Gastrocnemius medialis (tissue), 4 donors: ENCODE measurements at regions not wholly inside any gene's neighbourhood (a gene's known extent, or its start where the extent isn't known, plus 50 kb on each side); places are given as distances from the start of the nearest gene placed in this dataset.

Experiments
- ATAC-seq, 2 donors: fragments of 150-250 bp; one replicate each; pipeline ENCODE4 v1.9.1; 2016
- DNase-seq, 2 donors: peaks; one replicate each; pipeline ENCODE4 v3.0.0-alpha.2; 2019
- H3K27ac ChIP-seq, 4 donors: fragments of 200-600 bp; sonication (generic); 1 replicate in 1 of 4; 2 replicates in 3 of 4; pipeline ENCODE4 v1.5.1; 2016 to 2018; ENCODE audit warnings: mild to moderate bottlenecking in 2 of 4, moderate library complexity in 1 of 4
- H3K27me3 ChIP-seq, 3 donors: fragments of 200-600 bp; sonication (generic) in 2 of 3; 1 replicate in 1 of 3; 2 replicates in 2 of 3; pipeline versions ENCODE4 v1.5.1 to v1.6.0; 2016 to 2019; ENCODE audit warnings: mild to moderate bottlenecking in 1 of 3, moderate library complexity in 1 of 3
- H3K36me3 ChIP-seq, 2 donors: fragments of 200-600 bp; sonication (generic) in 1 of 2; one replicate each; pipeline ENCODE4 v1.5.1; 2017 to 2018
- H3K4me1 ChIP-seq, 2 donors: fragments of 200-600 bp; sonication (generic) in 1 of 2; one replicate each; pipeline ENCODE4 v1.5.1; 2016 to 2017; ENCODE audit warnings: mild to moderate bottlenecking in 2 of 2
- H3K4me3 ChIP-seq, 4 donors: fragments of 200-600 bp; sonication (generic) in 3 of 4; 1 replicate in 1 of 4; 2 replicates in 3 of 4; pipeline ENCODE4 v1.5.1; 2016 to 2019; ENCODE audit warnings: mild to moderate bottlenecking in 2 of 4
- H3K9me3 ChIP-seq, 3 donors: fragments of 200-600 bp; sonication (generic) in 2 of 3; 1 replicate in 1 of 3; 2 replicates in 2 of 3; pipeline ENCODE4 v1.5.1; 2016 to 2019
- POLR2A ChIP-seq, 2 donors: fragments of 450-650 bp; IDR thresholded peaks; one replicate each; pipeline ENCODE4 v1.6.1; 2017; ENCODE audit warnings: antibody characterized with exemption in 2 of 2, mild to moderate bottlenecking in 2 of 2, moderate library complexity in 2 of 2
- in situ Hi-C, 4 donors: fragments of 200-750 bp; cut with MboI; loops; one replicate each; pipeline versions ENCODE4 v1.15.0 to v1.8.0; 2017; ENCODE audit warnings: low sequenced_read_pairs in 4 of 4
- intact Hi-C: fragments of 100-400 bp; cut with DNase I; formaldehyde crosslinking; loops from one replicate; pipeline ENCODE4 v1.15.1; 2023; ENCODE audit warnings: low total_unique reads
- TF ChIP-seq, protein P1 (sequence below), 5 experiments: fragments of 450-650 bp in 3 of 5; fragments of 200-600 bp in 2 of 5; sonication (generic) in 2 of 5; IDR thresholded peaks in 4 of 5; conservative IDR thresholded peaks in 1 of 5; 1 replicate in 4 of 5; 2 replicates in 1 of 5; pipeline ENCODE4 v1.5.1; 2016 to 2019; ENCODE audit warnings: antibody characterized with exemption in 5 of 5, mild to moderate bottlenecking in 3 of 5, moderate library complexity in 3 of 5

GRCh38 chr15:45831787-45832186 lies 197.0 kb downstream of the SQOR start:
- Histone ChIP-seq H3K4me3 (no peak overlapping the region), H3K4me1 (no peaks in the 10 kb centered on the region), H3K9me3 (no peaks in the 10 kb centered on the region), H3K27me3 (no peaks in the 10 kb centered on the region), H3K27ac (no peak overlapping the region), H3K36me3 (no peaks in the 10 kb centered on the region)
- DNase-seq, result no peak
- TF ChIP-seq POLR2A (IDR thresholded peaks at IDR 0.05), result no peak
- TF ChIP-seq, protein P1, sequence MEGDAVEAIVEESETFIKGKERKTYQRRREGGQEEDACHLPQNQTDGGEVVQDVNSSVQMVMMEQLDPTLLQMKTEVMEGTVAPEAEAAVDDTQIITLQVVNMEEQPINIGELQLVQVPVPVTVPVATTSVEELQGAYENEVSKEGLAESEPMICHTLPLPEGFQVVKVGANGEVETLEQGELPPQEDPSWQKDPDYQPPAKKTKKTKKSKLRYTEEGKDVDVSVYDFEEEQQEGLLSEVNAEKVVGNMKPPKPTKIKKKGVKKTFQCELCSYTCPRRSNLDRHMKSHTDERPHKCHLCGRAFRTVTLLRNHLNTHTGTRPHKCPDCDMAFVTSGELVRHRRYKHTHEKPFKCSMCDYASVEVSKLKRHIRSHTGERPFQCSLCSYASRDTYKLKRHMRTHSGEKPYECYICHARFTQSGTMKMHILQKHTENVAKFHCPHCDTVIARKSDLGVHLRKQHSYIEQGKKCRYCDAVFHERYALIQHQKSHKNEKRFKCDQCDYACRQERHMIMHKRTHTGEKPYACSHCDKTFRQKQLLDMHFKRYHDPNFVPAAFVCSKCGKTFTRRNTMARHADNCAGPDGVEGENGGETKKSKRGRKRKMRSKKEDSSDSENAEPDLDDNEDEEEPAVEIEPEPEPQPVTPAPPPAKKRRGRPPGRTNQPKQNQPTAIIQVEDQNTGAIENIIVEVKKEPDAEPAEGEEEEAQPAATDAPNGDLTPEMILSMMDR (IDR thresholded peaks at IDR 0.05 in 4 of 5, conservative IDR thresholded peaks at IDR 0.05 in 1 of 5), result no peak
- no peak for ATAC-seq
- intact Hi-C loops, result no loop called here
- in situ Hi-C loops, result no loop called here

GRCh38 chr15:45834622-45835021 lies 199.8 kb downstream of the SQOR start:
- in situ Hi-C loops (no loop called here), intact Hi-C loops (no loop called here)
- DNase-seq (no peak), ATAC-seq (no peak)
- no peak for TF ChIP-seq POLR2A (IDR thresholded peaks at IDR 0.05)
- Histone ChIP-seq H3K36me3 (no peaks in the 10 kb centered on the region), H3K4me3 (no peak overlapping the region), H3K27me3 (no peaks in the 10 kb centered on the region), H3K9me3 (no peaks in the 10 kb centered on the region), H3K27ac (no peak overlapping the region), H3K4me1 (no peaks in the 10 kb centered on the region)

DNA sequence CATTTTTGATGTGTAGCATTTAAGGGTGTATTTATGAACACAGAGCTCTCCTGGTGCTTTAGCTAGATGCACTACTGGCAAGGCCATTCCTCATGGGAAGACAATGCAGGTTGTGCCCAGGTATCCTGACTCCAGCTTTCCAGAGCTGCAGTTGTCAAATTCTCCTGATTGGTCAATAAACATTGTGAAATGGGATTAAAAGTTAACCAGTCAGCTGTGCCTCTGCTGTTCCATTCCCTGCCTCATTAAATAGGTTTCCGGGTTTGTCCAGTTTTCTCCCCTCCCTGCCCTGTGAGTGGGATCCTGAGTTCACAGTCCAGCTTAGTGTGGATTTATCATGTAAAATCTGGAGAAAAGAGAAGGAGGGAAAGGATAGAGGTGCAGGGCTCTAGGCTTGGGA lies 207.3 kb downstream of the SQOR start:
- Histone ChIP-seq H3K4me3 (no peak overlapping the region), H3K27ac (no peak overlapping the region), H3K4me1 (no peaks in the 10 kb centered on the region), H3K27me3 (peaks cover 0 to 2% (median 0%) of the 10 kb centered on the region in 3 donors), H3K36me3 (no peaks in the 10 kb centered on the region), H3K9me3 (no peaks in the 10 kb centered on the region)
- ATAC-seq (no peak), DNase-seq (no peak)
- in situ Hi-C loops (no loop called here), intact Hi-C loops (no loop called here)
- TF ChIP-seq, protein P1 (IDR thresholded peaks at IDR 0.05 in 4 of 5, conservative IDR thresholded peaks at IDR 0.05 in 1 of 5), result no peak
- no peak for TF ChIP-seq POLR2A (IDR thresholded peaks at IDR 0.05)

DNA sequence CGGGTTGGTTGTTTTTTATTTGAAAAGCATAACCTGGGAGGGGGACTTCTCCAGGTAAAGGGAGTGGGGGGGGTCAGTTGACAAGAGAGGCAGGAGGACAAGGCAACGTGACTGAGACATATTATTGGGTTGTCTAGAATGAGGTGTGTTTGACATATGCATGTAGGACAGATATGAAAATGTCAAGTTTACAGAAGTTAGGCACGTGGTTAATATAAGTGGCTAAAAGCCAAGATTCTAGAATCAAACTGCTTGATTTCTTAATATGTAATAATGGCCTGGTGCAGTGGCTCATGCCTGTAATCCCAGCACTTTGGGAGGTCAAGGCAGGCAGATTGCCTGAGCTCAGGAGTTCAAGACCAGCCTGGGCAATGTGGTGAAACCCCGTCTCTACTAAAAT lies 212.8 kb downstream of the SQOR start:
- Histone ChIP-seq H3K27ac (no peak overlapping the region), H3K36me3 (no peaks in the 10 kb centered on the region), H3K9me3 (no peaks in the 10 kb centered on the region), H3K27me3 (peaks cover 0 to 2% (median 0%) of the 10 kb centered on the region in 3 donors), H3K4me3 (no peak overlapping the region), H3K4me1 (no peaks in the 10 kb centered on the region)
- intact Hi-C loops, result no loop called here
- DNase-seq, result no peak
- no peak for ATAC-seq
- in situ Hi-C loops, result no loop called here
- TF ChIP-seq, protein P1 (IDR thresholded peaks at IDR 0.05 in 4 of 5, conservative IDR thresholded peaks at IDR 0.05 in 1 of 5), result no peak
- TF ChIP-seq POLR2A (IDR thresholded peaks at IDR 0.05), result no peak

GRCh38 chr15:45849136-45849535 lies 214.3 kb downstream of the SQOR start:
- ATAC-seq (no peak), DNase-seq (no peak)
- in situ Hi-C loops, result no loop called here
- no peaks in the 10 kb centered on the region for H3K9me3 ChIP-seq
- no peaks in the 10 kb centered on the region for H3K4me1 ChIP-seq
- no peak overlapping the region for H3K27ac ChIP-seq
- H3K36me3 ChIP-seq, result no peaks in the 10 kb centered on the region
- intact Hi-C loops, result no loop called here
- H3K27me3 ChIP-seq, result no peaks in the 10 kb centered on the region
- H3K4me3 ChIP-seq, result no peak overlapping the region
- TF ChIP-seq, protein P1 (IDR thresholded peaks at IDR 0.05 in 4 of 5, conservative IDR thresholded peaks at IDR 0.05 in 1 of 5), result no peak
- TF ChIP-seq POLR2A (IDR thresholded peaks at IDR 0.05), result no peak
